A549 (cell line): ENCODE measurements at regions not wholly inside any gene's neighbourhood (a gene's known extent, or its start where the extent isn't known, plus 50 kb on each side); places are given as distances from the start of the nearest gene placed in this dataset.
"Not testable (repeated sequence)": the region's sequence is repeated elsewhere in the genome, so short reads cannot be mapped to it uniquely, and the experiment has no call there.

Source experiments
- ATAC-seq, 2 experiments: fragments of 200-7000 bp in 1 of 2; fragments of >200 bp in 1 of 2; cut with Nextera tagmentation in 1 of 2; cut with Tn5 transposase in 1 of 2; 3 replicates each; pipeline versions ENCODE4 v1.8.0 to v1.9.1; 2018 to 2020; ENCODE audit warnings: mild to moderate bottlenecking in 1 of 2, moderate library complexity in 1 of 2
- CTCF ChIA-PET: fragments of 300-600 bp; sonication (Branson Sonifier 250); formaldehyde crosslinking; extraction: SDS; loops from one replicate; lab custom pipeline; 2021; ENCODE audit warnings: antibody characterized with exemption, inconsistent platforms; lab: Yijun Ruan, JAX
- POLR2A ChIA-PET: fragments of 350-600 bp; formaldehyde crosslinking; extraction: SDS; loops from one replicate; lab custom pipeline; 2021; ENCODE audit warnings: antibody characterized with exemption, inconsistent platforms; lab: Yijun Ruan, JAX
- DNase-seq, 2 experiments: peaks; one replicate each; pipeline versions ENCODE4 v3.0.0 to v3.0.0-alpha.2; 2011 to 2016; ENCODE audit warnings: low read depth in 1 of 2, low spot score in 1 of 2
- FAIRE-seq: peaks from 2 replicates; lab custom pipeline; 2011; peaks lifted over from hg19 to GRCh38; lab: Jason Lieb, UNC
- H3K27ac ChIP-seq, 2 experiments: fragments of >200 bp; sonication (Bioruptor Twin); formaldehyde crosslinking; 3 replicates each; pipeline ENCODE4 v1.5.1; 2016 to 2017
- H3K4me1 ChIP-seq: fragments of >200 bp; sonication (Bioruptor Twin); formaldehyde crosslinking; 3 replicates; pipeline ENCODE4 v1.6.1; 2016
- H3K4me2 ChIP-seq: fragments of >200 bp; sonication (Bioruptor Twin); formaldehyde crosslinking; 3 replicates; pipeline ENCODE4 v1.6.1; 2016
- H3K4me3 ChIP-seq: fragments of >200 bp; sonication (Bioruptor Twin); formaldehyde crosslinking; 3 replicates; pipeline ENCODE4 v1.5.1; 2016
- H3K9me3 ChIP-seq: fragments of >200 bp; sonication (Bioruptor Twin); formaldehyde crosslinking; 3 replicates; pipeline ENCODE4 v1.6.1; 2016
- CBX8 ChIP-seq: fragments of 200-600 bp; sonication (generic); IDR thresholded peaks from 2 replicates; pipeline ENCODE4 v1.6.1; 2016
- E2F6 ChIP-seq: IDR thresholded peaks from 2 replicates; pipeline ENCODE4 v1.6.1; 2012; ENCODE audit warnings: low read depth, borderline replicate concordance
- ELK1 ChIP-seq: fragments of 150-350 bp; IDR thresholded peaks from 2 replicates; pipeline ENCODE4 v1.6.1; 2014; ENCODE audit warnings: low read depth, mild to moderate bottlenecking, low read length
- EP300 ChIP-seq, 2 experiments: fragments of >200 bp; sonication (Bioruptor Twin); formaldehyde crosslinking; IDR thresholded peaks; 2 replicates in 1 of 2; 3 replicates in 1 of 2; pipeline ENCODE4 v1.6.1; 2016 to 2017
- ESRRA ChIP-seq: fragments of 150-350 bp; IDR thresholded peaks from 2 replicates; pipeline ENCODE4 v1.6.1; 2014; ENCODE audit warnings: mild to moderate bottlenecking, low read length, borderline replicate concordance
- FOSB ChIP-seq: fragments of 250-450 bp; sonication (Bioruptor Pico); IDR thresholded peaks from 2 replicates; pipeline ENCODE4 v1.5.0; 2020; ENCODE audit warnings: mild to moderate bottlenecking, moderate library complexity
- FOSL2 ChIP-seq, 2 experiments: fragments of 450-650 bp in 1 of 2; fragments of >200 bp in 1 of 2; sonication (Bioruptor Twin) in 1 of 2; formaldehyde crosslinking; IDR thresholded peaks; 2 replicates each; pipeline versions ENCODE4 v1.5.0 to v1.6.1; 2016 to 2020; ENCODE audit warnings: mild to moderate bottlenecking in 1 of 2, moderate library complexity in 1 of 2
- FOXS1 ChIP-seq: fragments of 250-450 bp; sonication (Bioruptor Pico); IDR thresholded peaks from 2 replicates; pipeline ENCODE4 v1.5.0; 2020; ENCODE audit warnings: mild to moderate bottlenecking, moderate library complexity
- HES2 ChIP-seq: fragments of >200 bp; sonication (Bioruptor Twin); formaldehyde crosslinking; IDR thresholded peaks from 2 replicates; pipeline ENCODE4 v1.6.1; 2016
- HMGXB4 ChIP-seq: fragments of 250-450 bp; sonication (Bioruptor Pico); IDR thresholded peaks from 2 replicates; pipeline ENCODE4 v1.5.0; 2021; ENCODE audit warnings: mild to moderate bottlenecking, moderate library complexity, borderline replicate concordance
- HOXA7 ChIP-seq: fragments of 250-450 bp; sonication (Bioruptor Pico); IDR thresholded peaks from 2 replicates; pipeline ENCODE4 v1.5.0; 2020; ENCODE audit warnings: mild to moderate bottlenecking, moderate library complexity
- JUNB ChIP-seq: fragments of >200 bp; sonication (Bioruptor Twin); formaldehyde crosslinking; IDR thresholded peaks from 2 replicates; pipeline ENCODE4 v1.6.1; 2016
- MAX ChIP-seq: IDR thresholded peaks from 2 replicates; pipeline ENCODE4 v1.6.1; 2012
- MYC ChIP-seq: IDR thresholded peaks from 2 replicates; pipeline ENCODE4 v1.6.1; 2012; ENCODE audit warnings: mild to moderate bottlenecking, inconsistent platforms, low read length, improper control_type of control experiment, borderline replicate concordance
- NR3C1 ChIP-seq: fragments of >200 bp; sonication (Bioruptor Twin); formaldehyde crosslinking; IDR thresholded peaks from 3 replicates; pipeline ENCODE4 v1.6.1; 2017
- RAD21 ChIP-seq, 2 experiments: fragments of >200 bp in 1 of 2; sonication (Bioruptor Twin) in 1 of 2; formaldehyde crosslinking in 1 of 2; IDR thresholded peaks in 1 of 2; conservative IDR thresholded peaks in 1 of 2; 2 replicates in 1 of 2; 3 replicates in 1 of 2; pipeline ENCODE4 v1.6.1; 2012 to 2018; ENCODE audit warnings: inconsistent platforms in 1 of 2
- RFX5 ChIP-seq: fragments of 450-650 bp; IDR thresholded peaks from 2 replicates; pipeline ENCODE4 v1.7.1; 2014; ENCODE audit warnings: antibody characterized with exemption, mild to moderate bottlenecking, moderate library complexity
- RNF2 ChIP-seq: fragments of 200-600 bp; sonication (generic); IDR thresholded peaks from 2 replicates; pipeline ENCODE4 v1.6.1; 2016; ENCODE audit warnings: low read depth, mild to moderate bottlenecking, antibody characterized with exemption, moderate library complexity, borderline replicate concordance
- SREBF2 ChIP-seq: fragments of 450-650 bp; IDR thresholded peaks from 2 replicates; pipeline ENCODE4 v1.6.1; 2014; ENCODE audit warnings: mild to moderate bottlenecking, moderate library complexity
- ZFP36 ChIP-seq: fragments of 450-650 bp; IDR thresholded peaks from 2 replicates; pipeline ENCODE4 v1.6.1; 2014; ENCODE audit warnings: borderline replicate concordance; ENCODE audit not compliant: partially characterized antibody
- ZSCAN20 ChIP-seq: fragments of 250-450 bp; sonication (Bioruptor Pico); IDR thresholded peaks from 2 replicates; pipeline ENCODE4 v1.8.0; 2022; ENCODE audit warnings: mild to moderate bottlenecking, moderate library complexity
- WGBS: methylation state at CpG from one replicate; pipeline ENCODE4 v1.1.6; 2017; ENCODE audit errors: missing lambda C conversion rate; 5-methylcytosine and 5-hydroxymethylcytosine counted together

GRCh38 chr11:34799848-34800247, 116.3 kb downstream of the APIP start:
- no peaks in the 10 kb centered on the region for H3K4me1 ChIP-seq
- no peak overlapping the region for H3K4me2 ChIP-seq
- no peak overlapping the region for H3K27ac ChIP-seq
- no peak for DNase-seq
- peaks cover 5% of the 10 kb centered on the region; the same call in 1 of the 3 replicates for H3K9me3 ChIP-seq
- no peak overlapping the region for H3K4me3 ChIP-seq
- no peak for ATAC-seq
- ChIA-PET CTCF (no interaction called here), POLR2A (no interaction called here)
- 53% methylated on average over 1 of the region's 1 CpG for WGBS
- FAIRE-seq: no peak
- TF ChIP-seq ZSCAN20 (CRISPR knock-in tag): no peak
- TF ChIP-seq FOSL2 (IDR thresholded peaks at IDR 0.05): no peak
- TF ChIP-seq FOSL2 (CRISPR knock-in tag; IDR thresholded peaks at IDR 0.05): no peak
- TF ChIP-seq MAX: no peak
- no peak for TF ChIP-seq JUNB
- no peak for TF ChIP-seq FOXS1 (CRISPR knock-in tag)
- no peak for TF ChIP-seq RAD21 (conservative IDR thresholded peaks at IDR 0.05 in 1 of 2, IDR thresholded peaks at IDR 0.05 in 1 of 2)
- no peak for TF ChIP-seq HOXA7 (CRISPR knock-in tag)
- TF ChIP-seq RNF2: no peak
- TF ChIP-seq HES2: no peak
- no peak for TF ChIP-seq E2F6
- TF ChIP-seq SREBF2: no peak
- TF ChIP-seq ZFP36: no peak
- TF ChIP-seq MYC: no peak
- TF ChIP-seq HMGXB4: no peak
- no peak for TF ChIP-seq RFX5
- no peak for TF ChIP-seq ELK1
- TF ChIP-seq, all 56 proteins: peak for 0

GRCh38 chr11:34798985-34799384, 117.2 kb downstream of the APIP start:
- FAIRE-seq: no peak

GRCh38 chr11:34797497-34797896, 118.7 kb downstream of the APIP start:
- POLR2A ChIA-PET, FAIRE-seq, H3K4me3 ChIP-seq, H3K9me3 ChIP-seq, CTCF ChIA-PET, H3K4me1 ChIP-seq, H3K27ac ChIP-seq, DNase-seq, ATAC-seq, H3K4me2 ChIP-seq: not testable (repeated sequence)

More at GRCh38 chr11:34798985-34799384, 117.2 kb downstream of the APIP start:
- TF ChIP-seq HES2 (no peak), RNF2 (no peak), EP300 (IDR thresholded peaks at IDR 0.05) (no peak), RFX5 (no peak), ESRRA (no peak), MYC (no peak), NR3C1 (no peak), CBX8 (no peak), FOSB (no peak)
- DNase-seq (no peak), ATAC-seq (no peak)
- H3K4me3 ChIP-seq: no peak overlapping the region
- CTCF ChIA-PET: interaction anchor here (1.1 kb wide), 1 partner anchor 16 kb away, joined by 3 read pairs; no protein-coding TSS in a partner anchor
- no peak overlapping the region for H3K27ac ChIP-seq
- peaks cover 5% of the 10 kb centered on the region; the same call in 1 of the 3 replicates for H3K9me3 ChIP-seq
- H3K4me2 ChIP-seq: no peak overlapping the region
- H3K4me1 ChIP-seq: no peaks in the 10 kb centered on the region
- POLR2A ChIA-PET: no interaction called here
